Natural killer cell (primary cell): ENCODE measurements at regions not wholly inside any gene's neighbourhood (a gene's known extent, or its start where the extent isn't known, plus 50 kb on each side); places are given as distances from the start of the nearest gene placed in this dataset.

Experiments
- ATAC-seq, 3 donors: fragments of 150-1000 bp in 2 of 3; fragments of 200-7000 bp in 1 of 3; cut with Tn5 transposase; 1 replicate in 1 of 3; 2 replicates in 2 of 3; pipeline ENCODE4 v1.10.0; 2021; ENCODE audit warnings: mild to moderate bottlenecking in 2 of 3, moderate library complexity in 2 of 3
- DNase-seq, 2 donors: peaks; one replicate each; pipeline versions ENCODE4 v3.0.0 to v3.0.0-alpha.2; 2013 to 2021; ENCODE audit warnings: mixed read lengths in 1 of 2
- H3K27ac ChIP-seq: one replicate; pipeline ENCODE4 v1.5.1; 2013; ENCODE audit warnings: mild to moderate bottlenecking, low read length
- H3K27me3 ChIP-seq: one replicate; pipeline ENCODE4 v1.6.1; 2013; ENCODE audit warnings: low read length; ENCODE audit not compliant: control insufficient read depth, insufficient read depth
- H3K36me3 ChIP-seq: one replicate; pipeline ENCODE4 v1.6.1; 2013; ENCODE audit warnings: low read length; ENCODE audit not compliant: control insufficient read depth, insufficient read depth
- H3K4me1 ChIP-seq: one replicate; pipeline ENCODE4 v1.6.1; 2013; ENCODE audit warnings: low read length; ENCODE audit not compliant: control insufficient read depth, insufficient read depth
- H3K4me3 ChIP-seq: one replicate; pipeline ENCODE4 v1.5.1; 2013; ENCODE audit warnings: low read length
- H3K9me3 ChIP-seq: one replicate; pipeline ENCODE4 v1.6.1; 2013; ENCODE audit warnings: low read length; ENCODE audit not compliant: control insufficient read depth, insufficient read depth
- H3K27ac Mint-ChIP-seq, 2 donors: one replicate each; pipeline ENCODE4 v1.8.0; 2022; ENCODE audit warnings: mild to moderate bottlenecking in 2 of 2, mixed read lengths in 2 of 2, moderate library complexity in 1 of 2
- H3K27me3 Mint-ChIP-seq, 2 donors: one replicate each; pipeline ENCODE4 v1.8.0; 2022; ENCODE audit warnings: low read depth in 2 of 2, mixed read lengths in 2 of 2
- H3K36me3 Mint-ChIP-seq: one replicate; pipeline ENCODE4 v1.8.0; 2022; ENCODE audit warnings: mixed read lengths
- H3K4me1 Mint-ChIP-seq, 2 donors: one replicate each; pipeline ENCODE4 v1.8.0; 2022; ENCODE audit warnings: mixed read lengths in 2 of 2
- H3K4me3 Mint-ChIP-seq: one replicate; pipeline ENCODE4 v1.8.0; 2022; ENCODE audit warnings: mild to moderate bottlenecking, moderate library complexity, mixed read lengths
- H3K9me3 Mint-ChIP-seq, 2 donors: one replicate each; pipeline ENCODE4 v1.8.0; 2022; ENCODE audit warnings: mixed read lengths in 2 of 2
- WGBS: methylation state at CpG from one replicate; pipeline ENCODE4 v1.1.7; 2013; ENCODE audit warnings: missing lambda C conversion rate; ENCODE audit not compliant: insufficient coverage; 5-methylcytosine and 5-hydroxymethylcytosine counted together
- intact Hi-C: fragments of 100-400 bp; cut with micrococcal nuclease; formaldehyde crosslinking; loops from one replicate; pipeline ENCODE4 v1.14.2; 2022
- TF ChIP-seq, protein P1 (sequence below): fragments of 200-600 bp; IDR thresholded peaks from one replicate; pipeline ENCODE4 v1.8.0; 2022; ENCODE audit warnings: antibody characterized with exemption

- no peaks in the 10 kb centered on the region for H3K4me1 Mint-ChIP-seq
Observed at GRCh38 chr1:29444782-29445729, 208.7 kb downstream of the PTPRU start.

GRCh38 chr1:29444081-29444715, 207.9 kb downstream of the PTPRU start:
- no peaks in the 10 kb centered on the region for H3K9me3 Mint-ChIP-seq
- intact Hi-C loops = no loop called here
- Histone ChIP-seq H3K27ac (no peak overlapping the region), H3K36me3 (no peaks in the 10 kb centered on the region), H3K4me1 (no peaks in the 10 kb centered on the region), H3K4me3 (no peak overlapping the region), H3K27me3 (no peaks in the 10 kb centered on the region), H3K9me3 (no peaks in the 10 kb centered on the region)
- DNase-seq (no peak), ATAC-seq (no peak)
- no peak overlapping the region for H3K4me3 Mint-ChIP-seq
- no peak overlapping the region for H3K27ac Mint-ChIP-seq
- TF ChIP-seq, protein P1, sequence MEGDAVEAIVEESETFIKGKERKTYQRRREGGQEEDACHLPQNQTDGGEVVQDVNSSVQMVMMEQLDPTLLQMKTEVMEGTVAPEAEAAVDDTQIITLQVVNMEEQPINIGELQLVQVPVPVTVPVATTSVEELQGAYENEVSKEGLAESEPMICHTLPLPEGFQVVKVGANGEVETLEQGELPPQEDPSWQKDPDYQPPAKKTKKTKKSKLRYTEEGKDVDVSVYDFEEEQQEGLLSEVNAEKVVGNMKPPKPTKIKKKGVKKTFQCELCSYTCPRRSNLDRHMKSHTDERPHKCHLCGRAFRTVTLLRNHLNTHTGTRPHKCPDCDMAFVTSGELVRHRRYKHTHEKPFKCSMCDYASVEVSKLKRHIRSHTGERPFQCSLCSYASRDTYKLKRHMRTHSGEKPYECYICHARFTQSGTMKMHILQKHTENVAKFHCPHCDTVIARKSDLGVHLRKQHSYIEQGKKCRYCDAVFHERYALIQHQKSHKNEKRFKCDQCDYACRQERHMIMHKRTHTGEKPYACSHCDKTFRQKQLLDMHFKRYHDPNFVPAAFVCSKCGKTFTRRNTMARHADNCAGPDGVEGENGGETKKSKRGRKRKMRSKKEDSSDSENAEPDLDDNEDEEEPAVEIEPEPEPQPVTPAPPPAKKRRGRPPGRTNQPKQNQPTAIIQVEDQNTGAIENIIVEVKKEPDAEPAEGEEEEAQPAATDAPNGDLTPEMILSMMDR = no peak
- 72% methylated on average over 8 of the region's 8 CpGs for WGBS
- no peaks in the 10 kb centered on the region for H3K36me3 Mint-ChIP-seq
- H3K4me1 Mint-ChIP-seq = no peaks in the 10 kb centered on the region
- H3K27me3 Mint-ChIP-seq = peaks cover 14 to 18% of the 10 kb centered on the region in 2 donors

More at GRCh38 chr1:29444782-29445729, 208.7 kb downstream of the PTPRU start:
- intact Hi-C loops = no loop called here
- Mint-ChIP-seq H3K36me3 (no peaks in the 10 kb centered on the region), H3K27ac (no peak overlapping the region), H3K27me3 (peaks cover 10 to 14% of the 10 kb centered on the region in 2 donors), H3K9me3 (no peaks in the 10 kb centered on the region), H3K4me3 (no peak overlapping the region)
- WGBS = 77% methylated on average over 11 of the region's 13 CpGs
- no peaks in the 10 kb centered on the region for H3K27me3 ChIP-seq
- no peaks in the 10 kb centered on the region for H3K9me3 ChIP-seq
- no peaks in the 10 kb centered on the region for H3K4me1 ChIP-seq
- DNase-seq (no peak), ATAC-seq (no peak)
- no peak overlapping the region for H3K4me3 ChIP-seq
- TF ChIP-seq, protein P1 = no peak
- no peaks in the 10 kb centered on the region for H3K36me3 ChIP-seq
- H3K27ac ChIP-seq = no peak overlapping the region

- Histone ChIP-seq H3K36me3 (no peaks in the 10 kb centered on the region), H3K4me1 (no peaks in the 10 kb centered on the region), H3K9me3 (no peaks in the 10 kb centered on the region), H3K4me3 (no peak overlapping the region), H3K27ac (no peak overlapping the region), H3K27me3 (no peaks in the 10 kb centered on the region)
- TF ChIP-seq, protein P1 = no peak
- 76% methylated on average over 10 of the region's 10 CpGs for WGBS
- H3K4me1 Mint-ChIP-seq = no peaks in the 10 kb centered on the region
- ATAC-seq (no peak), DNase-seq (no peak)
- H3K36me3 Mint-ChIP-seq = no peaks in the 10 kb centered on the region
- H3K27me3 Mint-ChIP-seq = peaks cover 19 to 30% of the 10 kb centered on the region in 2 donors
- H3K9me3 Mint-ChIP-seq = no peaks in the 10 kb centered on the region
- H3K27ac Mint-ChIP-seq = no peak overlapping the region
- H3K4me3 Mint-ChIP-seq = no peak overlapping the region
- intact Hi-C loops = no loop called here
Observed at GRCh38 chr1:29441916-29442668, 205.8 kb downstream of the PTPRU start.
